ENCODE measurements at regions not wholly inside any gene's neighbourhood (a gene's known extent, or its start where the extent isn't known, plus 50 kb on each side); places are given as distances from the start of the nearest gene placed in this dataset.

- TF ChIP-seq CTCF (IDR thresholded peaks at IDR 0.05) (no peak), POLR2A (IDR thresholded peaks at IDR 0.05; ENCODE audit: low read depth) (no peak), POLR2AphosphoS5 (IDR thresholded peaks at IDR 0.05) (no peak), EP300 (IDR thresholded peaks at IDR 0.05) (no peak)
Measured at GRCh38 chr12:105581420-105581819, 250.9 kb downstream of the C12orf75 start.

All from esophagus muscularis mucosa (tissue), 4 donors.